ENCODE measurements at regions not wholly inside any gene's neighbourhood (a gene's known extent, or its start where the extent isn't known, plus 50 kb on each side); places are given as distances from the start of the nearest gene placed in this dataset.
A peak's percentile ranks its signal among the peaks of the same experiment; 100 is the strongest.
"Not testable (repeated sequence)": the region's sequence is repeated elsewhere in the genome, so short reads cannot be mapped to it uniquely, and the experiment has no call there.

- in situ Hi-C loops (cut with MboI; ENCODE audit: low pct_unique_long_range_greater_than_20kb, low sequenced_read_pairs), result no loop called here
- no peak for DNase-seq
Observed at GRCh38 chr19:29873801-29874575, 62.2 kb downstream of the CCNE1 start.

GRCh38 chr19:29875931-29876330 is 64.1 kb downstream of the CCNE1 start:
- in situ Hi-C loops (cut with MboI; ENCODE audit: low pct_unique_long_range_greater_than_20kb, low sequenced_read_pairs), result no loop called here
- DNase-seq, result no peak

- DNase-seq, result peak; percentile 38
- in situ Hi-C loops (cut with MboI; ENCODE audit: low pct_unique_long_range_greater_than_20kb, low sequenced_read_pairs), result no loop called here
Observed at GRCh38 chr19:29876414-29876813, 64.6 kb downstream of the CCNE1 start.

- in situ Hi-C loops (cut with MboI; ENCODE audit: low pct_unique_long_range_greater_than_20kb, low sequenced_read_pairs); DNase-seq: not testable (repeated sequence)
Observed at GRCh38 chr19:29876908-29877307, 65.1 kb downstream of the CCNE1 start.

GRCh38 chr19:29878973-29879654 is 62.9 kb upstream of the URI1 start:
- peak; percentile 38 for DNase-seq
- in situ Hi-C loops (cut with MboI; ENCODE audit: low pct_unique_long_range_greater_than_20kb, low sequenced_read_pairs), result no loop called here

- no peak for DNase-seq
- in situ Hi-C loops (cut with MboI; ENCODE audit: low pct_unique_long_range_greater_than_20kb, low sequenced_read_pairs), result no loop called here
Observed at GRCh38 chr19:29879655-29879974, 62.4 kb upstream of the URI1 start.

- no peak for DNase-seq
- in situ Hi-C loops (cut with MboI; ENCODE audit: low pct_unique_long_range_greater_than_20kb, low sequenced_read_pairs), result no loop called here
Observed at GRCh38 chr19:29880498-29881081, 61.4 kb upstream of the URI1 start.

- in situ Hi-C loops (cut with MboI; ENCODE audit: low pct_unique_long_range_greater_than_20kb, low sequenced_read_pairs), result no loop called here
- DNase-seq, result no peak
Observed at GRCh38 chr19:29881386-29881785, 60.7 kb upstream of the URI1 start.

GRCh38 chr19:29882719-29883105 is 59.3 kb upstream of the URI1 start:
- DNase-seq, result no peak
- in situ Hi-C loops (cut with MboI; ENCODE audit: low pct_unique_long_range_greater_than_20kb, low sequenced_read_pairs), result no loop called here

- in situ Hi-C loops (cut with MboI; ENCODE audit: low pct_unique_long_range_greater_than_20kb, low sequenced_read_pairs), result no loop called here
- DNase-seq, result no peak
Observed at GRCh38 chr19:29884044-29884443, 58.0 kb upstream of the URI1 start.

- in situ Hi-C loops (cut with MboI; ENCODE audit: low pct_unique_long_range_greater_than_20kb, low sequenced_read_pairs), result no loop called here
- DNase-seq, result no peak
Observed at GRCh38 chr19:29884466-29884865, 57.6 kb upstream of the URI1 start.

- DNase-seq; in situ Hi-C loops (cut with MboI; ENCODE audit: low pct_unique_long_range_greater_than_20kb, low sequenced_read_pairs): not testable (repeated sequence)
Observed at GRCh38 chr19:29886106-29886505, 55.9 kb upstream of the URI1 start.

- in situ Hi-C loops (cut with MboI; ENCODE audit: low pct_unique_long_range_greater_than_20kb, low sequenced_read_pairs), result no loop called here
- DNase-seq, result peak; percentile 64
Observed at GRCh38 chr19:29886586-29886985, 55.5 kb upstream of the URI1 start.

- in situ Hi-C loops (cut with MboI; ENCODE audit: low pct_unique_long_range_greater_than_20kb, low sequenced_read_pairs), result no loop called here
- peak; percentile 90 for DNase-seq
Observed at GRCh38 chr19:29887442-29887855, 54.6 kb upstream of the URI1 start.

GRCh38 chr19:29888047-29888446 is 54.0 kb upstream of the URI1 start:
- DNase-seq; in situ Hi-C loops (cut with MboI; ENCODE audit: low pct_unique_long_range_greater_than_20kb, low sequenced_read_pairs): not testable (repeated sequence)

GRCh38 chr19:29889702-29890101 is 52.3 kb upstream of the URI1 start:
- in situ Hi-C loops (cut with MboI; ENCODE audit: low pct_unique_long_range_greater_than_20kb, low sequenced_read_pairs), result no loop called here
- no peak for DNase-seq

- in situ Hi-C loops (cut with MboI; ENCODE audit: low pct_unique_long_range_greater_than_20kb, low sequenced_read_pairs), result no loop called here
- no peak for DNase-seq
Observed at GRCh38 chr19:29890392-29890791, 51.6 kb upstream of the URI1 start.

All from KBM-7 (cell line).